KMS-11 (cell line): ENCODE measurements at regions not wholly inside any gene's neighbourhood (a gene's known extent, or its start where the extent isn't known, plus 50 kb on each side); places are given as distances from the start of the nearest gene placed in this dataset.

Experiments
- H2AFZ ChIP-seq: fragments of 200-600 bp; sonication (generic); 2 replicates; pipeline ENCODE4 v1.6.1; 2016; ENCODE audit warnings: antibody characterized with exemption, mixed run types, low read depth
- H3K27ac ChIP-seq: fragments of 200-600 bp; sonication (generic); 2 replicates; pipeline ENCODE4 v1.6.1; 2016; ENCODE audit warnings: mild to moderate bottlenecking, mixed run types
- H3K27me3 ChIP-seq: fragments of 200-600 bp; sonication (generic); 2 replicates; pipeline ENCODE4 v1.6.1; 2017; ENCODE audit warnings: mild to moderate bottlenecking, low read depth, mixed run types, moderate library complexity; ENCODE audit not compliant: insufficient read depth
- H3K36me3 ChIP-seq: fragments of 200-600 bp; sonication (generic); 2 replicates; pipeline ENCODE4 v1.6.1; 2017; ENCODE audit warnings: mild to moderate bottlenecking, mixed run types; ENCODE audit not compliant: insufficient read depth
- H3K4me1 ChIP-seq: fragments of 200-600 bp; sonication (generic); 2 replicates; pipeline ENCODE4 v1.6.1; 2016; ENCODE audit warnings: mild to moderate bottlenecking, low read depth, mixed run types; ENCODE audit not compliant: poor library complexity, severe bottlenecking
- H3K4me2 ChIP-seq: fragments of 200-600 bp; sonication (generic); 2 replicates; pipeline ENCODE4 v1.7.0; 2016; ENCODE audit warnings: mild to moderate bottlenecking, mixed run types
- H3K4me3 ChIP-seq: fragments of 200-600 bp; sonication (generic); IDR thresholded peaks from 2 replicates; pipeline ENCODE4 v1.6.1; 2017; ENCODE audit warnings: low read depth, low read length, mixed read lengths; ENCODE audit not compliant: insufficient read depth
- H3K79me2 ChIP-seq: fragments of 200-600 bp; sonication (generic); 2 replicates; pipeline ENCODE4 v1.6.1; 2016; ENCODE audit warnings: low read depth, mixed run types; ENCODE audit not compliant: insufficient read depth
- H3K9ac ChIP-seq: fragments of 200-600 bp; sonication (generic); 2 replicates; pipeline ENCODE4 v1.6.1; 2016; ENCODE audit warnings: mild to moderate bottlenecking, mixed run types
- H4K20me1 ChIP-seq: fragments of 200-600 bp; sonication (generic); 2 replicates; pipeline ENCODE4 v1.6.1; 2016; ENCODE audit warnings: mild to moderate bottlenecking, mixed run types; ENCODE audit not compliant: insufficient read depth
- TF ChIP-seq, protein P1 (sequence below): fragments of 200-600 bp; sonication (generic); conservative IDR thresholded peaks from 2 replicates; pipeline ENCODE4 v1.6.1; 2017; ENCODE audit warnings: low read depth, mild to moderate bottlenecking, antibody characterized with exemption, low read length, moderate library complexity, mixed read lengths

DNA sequence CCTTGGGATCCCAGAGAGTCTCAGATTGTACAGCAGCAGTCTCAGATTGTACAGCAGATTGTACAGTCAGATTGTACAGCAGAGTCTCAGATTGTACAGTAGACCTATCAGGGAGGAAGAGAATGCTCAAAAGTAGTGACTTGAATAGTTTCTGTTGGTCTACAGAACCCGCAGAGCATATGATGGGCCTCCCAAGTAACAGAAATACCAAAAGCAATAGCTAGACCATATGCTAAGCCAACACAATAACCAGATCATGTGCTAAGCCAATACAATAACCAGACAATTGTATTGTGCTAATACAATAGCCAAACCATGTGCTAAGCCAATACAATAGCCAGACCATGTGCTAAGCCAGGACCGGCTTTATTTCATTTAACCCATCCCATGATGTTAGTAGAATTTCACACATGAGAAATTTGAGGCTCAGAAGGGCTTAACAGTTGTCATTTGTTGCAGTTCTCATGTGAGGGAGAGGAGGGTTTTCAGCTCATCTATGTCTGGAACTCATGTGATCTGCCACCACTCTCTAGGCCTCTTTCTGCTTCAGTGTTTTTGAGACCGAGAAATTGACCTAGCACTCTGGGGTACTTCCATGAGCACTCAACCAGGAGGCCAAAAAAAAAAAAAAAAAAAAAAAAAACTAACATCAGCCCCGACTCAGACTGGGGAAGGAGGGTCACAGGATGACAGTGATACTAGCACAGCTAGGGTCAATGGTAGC lies 144.0 kb downstream of the SOX9 start:
- Histone ChIP-seq H3K9ac (no peak overlapping the region), H3K4me1 (no peaks in the 10 kb centered on the region), H3K79me2 (no peaks in the 10 kb centered on the region), H3K36me3 (no peaks in the 10 kb centered on the region), H4K20me1 (no peaks in the 10 kb centered on the region), H2AFZ (no peak overlapping the region), H3K4me2 (no peak overlapping the region), H3K27ac (no peak overlapping the region), H3K4me3 (no peak overlapping the region), H3K27me3 (no peaks in the 10 kb centered on the region)
- TF ChIP-seq, protein P1, sequence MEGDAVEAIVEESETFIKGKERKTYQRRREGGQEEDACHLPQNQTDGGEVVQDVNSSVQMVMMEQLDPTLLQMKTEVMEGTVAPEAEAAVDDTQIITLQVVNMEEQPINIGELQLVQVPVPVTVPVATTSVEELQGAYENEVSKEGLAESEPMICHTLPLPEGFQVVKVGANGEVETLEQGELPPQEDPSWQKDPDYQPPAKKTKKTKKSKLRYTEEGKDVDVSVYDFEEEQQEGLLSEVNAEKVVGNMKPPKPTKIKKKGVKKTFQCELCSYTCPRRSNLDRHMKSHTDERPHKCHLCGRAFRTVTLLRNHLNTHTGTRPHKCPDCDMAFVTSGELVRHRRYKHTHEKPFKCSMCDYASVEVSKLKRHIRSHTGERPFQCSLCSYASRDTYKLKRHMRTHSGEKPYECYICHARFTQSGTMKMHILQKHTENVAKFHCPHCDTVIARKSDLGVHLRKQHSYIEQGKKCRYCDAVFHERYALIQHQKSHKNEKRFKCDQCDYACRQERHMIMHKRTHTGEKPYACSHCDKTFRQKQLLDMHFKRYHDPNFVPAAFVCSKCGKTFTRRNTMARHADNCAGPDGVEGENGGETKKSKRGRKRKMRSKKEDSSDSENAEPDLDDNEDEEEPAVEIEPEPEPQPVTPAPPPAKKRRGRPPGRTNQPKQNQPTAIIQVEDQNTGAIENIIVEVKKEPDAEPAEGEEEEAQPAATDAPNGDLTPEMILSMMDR, result no peak

DNA sequence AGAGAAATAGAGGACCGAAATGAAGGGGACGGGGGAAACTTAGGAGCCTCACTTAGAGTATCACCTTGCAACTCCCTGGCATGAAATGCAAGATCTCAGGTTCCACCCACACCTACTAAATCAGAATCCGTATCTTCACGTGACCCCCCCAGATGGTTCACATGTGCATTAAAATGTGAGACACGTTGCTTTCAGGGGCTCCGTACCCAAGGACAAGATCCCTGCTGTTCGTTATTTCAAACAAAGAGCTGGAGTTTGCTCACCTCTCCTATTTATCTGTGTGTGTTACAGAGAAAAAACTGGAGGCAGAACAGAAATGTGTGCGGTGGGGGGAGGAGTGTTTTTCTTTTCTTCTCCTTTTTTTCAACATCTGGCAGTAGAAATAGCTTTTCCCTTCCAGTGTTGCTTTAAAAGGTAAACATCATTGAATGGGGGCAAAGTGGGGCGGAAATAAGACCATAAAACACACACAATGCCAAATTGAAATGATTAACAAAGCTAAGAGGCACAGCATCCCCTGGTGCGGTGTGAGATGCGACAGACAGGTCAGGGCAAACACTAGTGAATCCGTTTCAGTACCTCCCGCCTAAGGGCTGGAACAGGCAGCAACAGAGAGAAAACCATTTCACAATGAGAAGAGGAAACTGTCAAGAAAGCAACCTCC lies 145.4 kb downstream of the SOX9 start:
- TF ChIP-seq, protein P1, result no peak
- Histone ChIP-seq H3K4me1 (no peaks in the 10 kb centered on the region), H3K36me3 (no peaks in the 10 kb centered on the region), H2AFZ (no peak overlapping the region), H4K20me1 (no peaks in the 10 kb centered on the region), H3K79me2 (no peaks in the 10 kb centered on the region), H3K4me3 (no peak overlapping the region), H3K27ac (no peak overlapping the region), H3K27me3 (no peaks in the 10 kb centered on the region), H3K4me2 (no peak overlapping the region), H3K9ac (no peak overlapping the region)

DNA sequence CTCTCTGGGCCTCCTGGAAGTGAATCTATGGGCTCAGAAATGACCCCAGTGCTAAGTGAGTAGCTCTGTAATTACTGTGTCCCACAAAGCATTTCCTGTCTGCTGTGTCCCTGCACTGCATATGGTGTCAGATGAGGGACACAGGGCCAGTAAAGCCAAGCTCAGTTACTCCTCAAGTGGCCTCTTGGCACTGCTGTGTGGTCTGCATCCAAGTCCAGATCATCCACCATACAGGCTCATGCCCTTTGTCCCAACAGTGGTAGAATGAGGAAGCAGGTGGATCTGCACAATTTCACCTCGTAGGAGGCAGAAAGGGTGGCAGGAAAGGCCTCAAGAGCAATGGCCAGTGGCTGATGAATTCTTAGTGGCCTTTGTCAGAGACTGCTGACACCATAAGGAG lies 146.8 kb downstream of the SOX9 start:
- no peak overlapping the region for H3K9ac ChIP-seq
- H3K79me2 ChIP-seq, result no peaks in the 10 kb centered on the region
- no peaks in the 10 kb centered on the region for H3K4me1 ChIP-seq
- TF ChIP-seq, protein P1, result no peak
- no peak overlapping the region for H2AFZ ChIP-seq
- H3K4me2 ChIP-seq, result no peak overlapping the region
- H3K27me3 ChIP-seq, result no peaks in the 10 kb centered on the region
- no peaks in the 10 kb centered on the region for H3K36me3 ChIP-seq
- no peak overlapping the region for H3K27ac ChIP-seq
- H4K20me1 ChIP-seq, result no peaks in the 10 kb centered on the region
- no peak overlapping the region for H3K4me3 ChIP-seq

DNA sequence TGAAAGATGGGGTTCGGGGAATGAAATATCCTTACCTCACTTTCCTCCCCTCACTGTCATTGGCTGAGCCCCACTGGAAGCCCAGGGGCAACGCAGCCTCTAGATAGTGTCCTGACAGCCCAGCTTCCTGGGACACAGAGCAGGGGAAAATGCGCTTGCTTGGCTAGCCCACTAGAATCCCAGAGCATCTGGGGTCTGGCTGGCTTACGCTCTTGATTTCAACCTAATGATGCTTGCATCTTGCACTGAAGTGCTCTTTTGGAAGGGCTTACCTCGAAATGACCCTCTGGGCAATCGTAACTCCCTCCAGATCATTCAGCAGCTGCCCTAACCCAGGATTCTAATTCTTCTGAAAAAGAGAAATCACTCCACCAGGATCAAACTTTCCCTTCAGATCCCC lies 147.6 kb downstream of the SOX9 start:
- no peak overlapping the region for H2AFZ ChIP-seq
- no peaks in the 10 kb centered on the region for H4K20me1 ChIP-seq
- H3K79me2 ChIP-seq, result no peaks in the 10 kb centered on the region

More for the DNA sequence above, 147.6 kb downstream of the SOX9 start:
- Histone ChIP-seq H3K27me3 (no peaks in the 10 kb centered on the region), H3K27ac (no peak overlapping the region), H3K4me2 (no peak overlapping the region), H3K36me3 (no peaks in the 10 kb centered on the region), H3K4me3 (no peak overlapping the region), H3K9ac (no peak overlapping the region), H3K4me1 (no peaks in the 10 kb centered on the region)
- TF ChIP-seq, protein P1, result no peak
